Inferior parietal cortex (tissue), 1 donor: ENCODE measurements at regions not wholly inside any gene's neighbourhood (a gene's known extent, or its start where the extent isn't known, plus 50 kb on each side); places are given as distances from the start of the nearest gene placed in this dataset.

Source experiments
- DNase-seq: peaks from one replicate; pipeline ENCODE4 v3.0.0-alpha.2; 2016; ENCODE audit errors: extremely low spot score

- no peak for DNase-seq
Observed at GRCh38 chr21:36532769-36533467, 53.0 kb upstream of the CLDN14 start.

- DNase-seq: no peak
Observed at GRCh38 chr21:36533468-36533848, 53.5 kb upstream of the CLDN14 start.

- no peak for DNase-seq
Observed at GRCh38 chr21:36534656-36535055, 54.7 kb upstream of the CLDN14 start.

GRCh38 chr21:36535618-36536241, 55.8 kb upstream of the CLDN14 start:
- no peak for DNase-seq

GRCh38 chr21:36538761-36539160, 58.8 kb upstream of the CLDN14 start:
- no peak for DNase-seq

- no peak for DNase-seq
Observed at GRCh38 chr21:36539434-36540150, 59.7 kb upstream of the CLDN14 start.

- no peak for DNase-seq
Observed at GRCh38 chr21:36540700-36541099, 60.8 kb upstream of the CLDN14 start.

- DNase-seq: no peak
Observed at GRCh38 chr21:36541721-36542139, 61.8 kb upstream of the CLDN14 start.

- DNase-seq: no peak
Observed at GRCh38 chr21:36542312-36543101, 62.6 kb upstream of the CLDN14 start.

GRCh38 chr21:36543924-36544323, 64.0 kb upstream of the CLDN14 start:
- no peak for DNase-seq

GRCh38 chr21:36544545-36544944, 64.6 kb upstream of the CLDN14 start:
- DNase-seq: no peak

GRCh38 chr21:36545776-36546511, 66.0 kb upstream of the CLDN14 start:
- DNase-seq: no peak

- DNase-seq: no peak
Observed at GRCh38 chr21:36547464-36547863, 67.5 kb upstream of the CLDN14 start.

- no peak for DNase-seq
Observed at GRCh38 chr21:36548866-36549265, 68.9 kb upstream of the CLDN14 start.

- no peak for DNase-seq
Observed at GRCh38 chr21:36549470-36549869, 69.5 kb upstream of the CLDN14 start.

- DNase-seq: no peak
Observed at GRCh38 chr21:36550761-36551160, 70.8 kb upstream of the CLDN14 start.

GRCh38 chr21:36551321-36551720, 71.4 kb upstream of the CLDN14 start:
- no peak for DNase-seq

GRCh38 chr21:36551731-36552433, 72.0 kb upstream of the CLDN14 start:
- DNase-seq: no peak

GRCh38 chr21:36552434-36552785, 72.5 kb upstream of the CLDN14 start:
- no peak for DNase-seq

- DNase-seq: no peak
Observed at GRCh38 chr21:36553406-36553805, 73.5 kb upstream of the CLDN14 start.
